Psoas muscle (tissue), 7 donors: ENCODE measurements at regions not wholly inside any gene's neighbourhood (a gene's known extent, or its start where the extent isn't known, plus 50 kb on each side); places are given as distances from the start of the nearest gene placed in this dataset.

ENCODE experiments used
- ATAC-seq, 4 donors: fragments of 200-7000 bp; cut with Tn5 transposase; one replicate each; pipeline ENCODE4 v1.9.1; 2020; ENCODE audit warnings: moderate library complexity in 3 of 4, mild to moderate bottlenecking in 2 of 4
- DNase-seq, 2 donors: peaks; one replicate each; pipeline ENCODE4 v3.0.0-alpha.2; 2020
- H3K27ac ChIP-seq: fragments of 200-600 bp; one replicate; pipeline ENCODE4 v1.8.0; 2022
- H3K27me3 ChIP-seq, 3 donors: fragments of 200-600 bp in 1 of 3; one replicate each; pipeline versions ENCODE4 v1.6.1 to v1.8.0; 2013 to 2022; ENCODE audit warnings: low read length in 2 of 3, mild to moderate bottlenecking in 2 of 3, moderate library complexity in 1 of 3; ENCODE audit not compliant: insufficient read depth in 3 of 3
- H3K36me3 ChIP-seq, 2 donors: fragments of 200-600 bp in 1 of 2; one replicate each; pipeline versions ENCODE4 v1.6.1 to v1.8.0; 2013 to 2022; ENCODE audit warnings: low read depth in 1 of 2, mild to moderate bottlenecking in 1 of 2, moderate library complexity in 1 of 2; ENCODE audit not compliant: insufficient read depth in 1 of 2
- H3K4me1 ChIP-seq: fragments of 200-600 bp; one replicate; pipeline ENCODE4 v1.8.0; 2022
- H3K4me3 ChIP-seq: fragments of 200-600 bp; one replicate; pipeline ENCODE4 v1.8.0; 2022; ENCODE audit warnings: mild to moderate bottlenecking
- H3K9me3 ChIP-seq: fragments of 200-600 bp; one replicate; pipeline ENCODE4 v1.8.0; 2022
- whole genome bisulfite sequencing, 3 donors: extraction: QIAGEN DNeasy Blood & Tissue Kit; methylation state at CpG; one replicate each; pipeline versions ENCODE4 v1.1.6 to v1.1.7; 2013; 5-methylcytosine and 5-hydroxymethylcytosine counted together
- intact Hi-C, 2 donors: fragments of 100-400 bp; cut with DNase I; formaldehyde crosslinking; loops; one replicate each; pipeline versions ENCODE4 v1.11.0 to v1.14.2; 2022
- TF ChIP-seq, protein P1 (sequence below): fragments of 200-600 bp; IDR thresholded peaks from one replicate; pipeline ENCODE4 v1.8.0; 2022; ENCODE audit warnings: antibody characterized with exemption
- donor health status: healthy with polysubstance abuse.
- donor health status: DM: no; HTN: no; CAD: no; lungs with moderate emphysema.
- donor health status: Bipolar disorder and iron deficiency.
- donor health status: healthy.
- donor health status: DM: yes; HTN: yes; CAD: no.
- donor health status: DM: no; HTN: no; CAD: no.
- donor health status: DM: yes; HTN: yes; CAD: no.

DNA sequence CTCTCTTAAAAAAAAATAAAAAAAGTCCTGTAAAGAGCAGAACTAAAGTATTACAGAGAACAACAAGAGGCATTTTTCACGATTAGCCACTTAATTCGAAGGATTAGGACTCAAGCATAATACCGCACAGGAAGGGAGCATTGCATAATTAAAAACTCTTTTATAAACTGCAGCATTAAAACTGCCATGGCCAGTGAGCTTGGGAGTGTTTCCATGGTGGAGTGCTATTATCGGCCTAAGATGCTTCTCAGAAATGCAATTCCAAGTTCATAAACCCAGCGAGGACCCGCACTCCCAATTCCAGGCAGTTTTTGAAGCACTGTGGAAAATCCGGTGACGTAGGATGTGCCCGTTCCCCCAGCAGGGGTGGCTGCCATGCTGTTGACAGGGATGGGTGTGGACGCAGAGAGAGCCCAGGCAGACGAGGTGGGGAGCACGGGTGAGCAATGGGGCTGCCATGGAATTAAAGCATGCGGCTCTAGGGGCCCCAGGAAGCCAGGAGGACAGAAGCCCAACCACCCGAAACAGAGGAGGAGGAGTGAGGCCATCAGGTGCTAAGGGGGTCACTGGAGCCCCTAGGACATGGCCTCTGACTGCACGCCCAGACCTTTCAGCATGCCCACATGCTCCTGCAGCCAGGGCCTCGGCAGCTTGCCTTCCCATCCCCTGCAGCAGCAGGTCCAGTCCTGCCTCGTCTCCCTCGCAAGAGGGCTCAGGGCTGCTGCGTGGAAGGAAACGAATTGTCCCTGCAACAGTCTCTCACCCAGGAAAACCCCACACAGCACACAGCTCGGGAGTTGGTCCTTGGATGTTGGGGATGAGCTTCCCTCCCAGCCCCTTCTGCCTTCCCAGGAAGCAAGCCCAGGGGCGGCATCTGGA is 233.4 kb downstream of the NDUFA10 start:
- no peak for DNase-seq
- Histone ChIP-seq H3K4me3 (no peak overlapping the region), H3K4me1 (no peaks in the 10 kb centered on the region), H3K36me3 (no peaks in the 10 kb centered on the region), H3K27ac (no peak overlapping the region), H3K9me3 (no peaks in the 10 kb centered on the region), H3K27me3 (peaks cover 0 to 15% (median 3%) of the 10 kb centered on the region in 3 donors)
- TF ChIP-seq, protein P1, sequence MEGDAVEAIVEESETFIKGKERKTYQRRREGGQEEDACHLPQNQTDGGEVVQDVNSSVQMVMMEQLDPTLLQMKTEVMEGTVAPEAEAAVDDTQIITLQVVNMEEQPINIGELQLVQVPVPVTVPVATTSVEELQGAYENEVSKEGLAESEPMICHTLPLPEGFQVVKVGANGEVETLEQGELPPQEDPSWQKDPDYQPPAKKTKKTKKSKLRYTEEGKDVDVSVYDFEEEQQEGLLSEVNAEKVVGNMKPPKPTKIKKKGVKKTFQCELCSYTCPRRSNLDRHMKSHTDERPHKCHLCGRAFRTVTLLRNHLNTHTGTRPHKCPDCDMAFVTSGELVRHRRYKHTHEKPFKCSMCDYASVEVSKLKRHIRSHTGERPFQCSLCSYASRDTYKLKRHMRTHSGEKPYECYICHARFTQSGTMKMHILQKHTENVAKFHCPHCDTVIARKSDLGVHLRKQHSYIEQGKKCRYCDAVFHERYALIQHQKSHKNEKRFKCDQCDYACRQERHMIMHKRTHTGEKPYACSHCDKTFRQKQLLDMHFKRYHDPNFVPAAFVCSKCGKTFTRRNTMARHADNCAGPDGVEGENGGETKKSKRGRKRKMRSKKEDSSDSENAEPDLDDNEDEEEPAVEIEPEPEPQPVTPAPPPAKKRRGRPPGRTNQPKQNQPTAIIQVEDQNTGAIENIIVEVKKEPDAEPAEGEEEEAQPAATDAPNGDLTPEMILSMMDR = no peak
- intact Hi-C loops = no loop called here
- ATAC-seq = no peak
- 35 to 59% (median 36%) methylated on average over 21 to 22 of the region's 22 CpGs for WGBS, 3 donors

DNA sequence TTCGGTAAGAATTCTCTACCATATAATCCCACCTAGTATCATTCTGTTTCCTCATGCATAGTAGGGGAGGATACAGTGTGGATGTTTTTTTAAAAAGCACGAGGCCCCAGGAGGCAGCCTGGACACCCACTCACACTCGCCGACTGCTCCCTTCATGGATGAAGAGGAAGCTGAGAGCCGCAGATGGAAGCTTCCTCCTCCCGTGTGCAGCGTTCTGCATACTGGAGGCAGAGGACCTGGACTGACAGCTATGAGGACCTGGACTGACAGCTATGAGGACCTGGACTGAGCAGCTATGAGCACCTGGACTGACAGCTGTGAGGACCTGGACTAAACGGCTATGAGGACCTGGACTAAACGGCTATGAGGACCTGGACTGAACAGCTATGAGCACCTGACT is 234.4 kb downstream of the NDUFA10 start:
- ATAC-seq (no peak), DNase-seq (no peak)
- H3K9me3 ChIP-seq = peaks cover 3% of the 10 kb centered on the region
- H3K27ac ChIP-seq = no peak overlapping the region
- TF ChIP-seq, protein P1 = no peak
- no peak overlapping the region for H3K4me3 ChIP-seq
- H3K4me1 ChIP-seq = no peaks in the 10 kb centered on the region
- peaks cover 0 to 15% (median 3%) of the 10 kb centered on the region in 3 donors for H3K27me3 ChIP-seq
- 64 to 73% (median 65%) methylated on average over 9 of the region's 9 CpGs for WGBS, 3 donors
- intact Hi-C loops = no loop called here
- H3K36me3 ChIP-seq = no peaks in the 10 kb centered on the region

DNA sequence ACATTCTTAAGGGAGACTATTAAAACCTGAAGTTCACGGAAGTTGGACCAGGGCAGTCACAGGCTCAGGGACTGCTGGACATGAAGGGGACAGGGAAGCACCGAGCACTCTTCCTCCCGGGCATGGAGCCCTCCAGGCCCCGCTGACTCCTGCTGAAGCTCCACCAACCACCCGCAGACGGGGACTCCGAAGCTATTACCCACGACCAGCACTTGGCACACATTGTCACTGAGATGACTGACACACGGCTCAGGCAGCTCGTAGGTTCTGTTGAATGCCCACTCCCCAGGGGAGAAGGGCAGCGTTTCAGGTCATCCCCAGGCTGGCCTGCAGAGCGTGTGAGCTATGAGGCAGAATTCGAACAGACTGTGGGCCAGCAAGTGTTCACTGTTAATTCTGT is 234.8 kb downstream of the NDUFA10 start:
- Histone ChIP-seq H3K36me3 (no peaks in the 10 kb centered on the region), H3K9me3 (peaks cover 3% of the 10 kb centered on the region), H3K27me3 (peaks cover 0 to 15% (median 3%) of the 10 kb centered on the region in 3 donors), H3K4me1 (no peaks in the 10 kb centered on the region), H3K27ac (no peak overlapping the region), H3K4me3 (no peak overlapping the region)
- WGBS, 3 donors = 76 to 83% (median 81%) methylated on average over 13 of the region's 13 CpGs
- intact Hi-C loops = no loop called here
- DNase-seq (no peak), ATAC-seq (no peak)
- TF ChIP-seq, protein P1 = no peak

DNA sequence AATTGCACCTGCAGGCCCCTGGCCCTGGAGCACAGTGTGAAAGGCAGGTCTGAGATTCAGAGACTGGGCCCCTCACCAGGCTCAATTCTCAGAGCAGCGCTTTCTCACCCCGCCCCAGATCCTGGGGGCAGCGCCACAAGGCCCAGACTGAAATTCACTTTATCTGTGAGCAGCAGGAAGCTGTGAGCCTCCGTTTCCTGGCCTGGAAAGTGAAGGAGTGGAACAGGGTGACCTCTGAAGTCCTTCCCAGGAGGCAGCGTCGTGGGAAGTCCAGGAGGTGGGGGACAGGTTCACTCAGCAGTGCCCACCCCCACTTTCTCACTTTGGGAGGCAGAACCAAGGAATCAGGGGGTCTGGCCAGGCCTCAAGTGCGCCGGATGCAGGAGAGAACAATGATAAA is 235.4 kb downstream of the NDUFA10 start:
- TF ChIP-seq, protein P1 = no peak
- H3K27ac ChIP-seq = no peak overlapping the region
- H3K36me3 ChIP-seq = no peaks in the 10 kb centered on the region
- intact Hi-C loops = no loop called here
- H3K4me3 ChIP-seq = no peak overlapping the region
- ATAC-seq (no peak), DNase-seq (no peak)
- peaks cover 3% of the 10 kb centered on the region for H3K9me3 ChIP-seq
- 76 to 80% (median 79%) methylated on average over 8 of the region's 8 CpGs for WGBS, 3 donors
- H3K27me3 ChIP-seq = peaks cover 0 to 20% (median 3%) of the 10 kb centered on the region in 3 donors
- H3K4me1 ChIP-seq = no peaks in the 10 kb centered on the region
